NT2/D1 (cell line): ENCODE measurements at regions not wholly inside any gene's neighbourhood (a gene's known extent, or its start where the extent isn't known, plus 50 kb on each side); places are given as distances from the start of the nearest gene placed in this dataset.

Source experiments
- SUZ12 ChIP-seq: IDR thresholded peaks from 2 replicates; pipeline ENCODE4 v1.6.1; 2011; ENCODE audit not compliant: insufficient read length, insufficient read depth; ENCODE audit errors: extremely low read depth
- YY1 ChIP-seq: IDR thresholded peaks from 2 replicates; pipeline ENCODE4 v1.6.1; 2011; ENCODE audit not compliant: insufficient read length, insufficient read depth
- ZNF274 ChIP-seq: IDR thresholded peaks from 2 replicates; pipeline ENCODE4 v1.6.1; 2011; ENCODE audit warnings: mild to moderate bottlenecking, low read depth, low read length

DNA sequence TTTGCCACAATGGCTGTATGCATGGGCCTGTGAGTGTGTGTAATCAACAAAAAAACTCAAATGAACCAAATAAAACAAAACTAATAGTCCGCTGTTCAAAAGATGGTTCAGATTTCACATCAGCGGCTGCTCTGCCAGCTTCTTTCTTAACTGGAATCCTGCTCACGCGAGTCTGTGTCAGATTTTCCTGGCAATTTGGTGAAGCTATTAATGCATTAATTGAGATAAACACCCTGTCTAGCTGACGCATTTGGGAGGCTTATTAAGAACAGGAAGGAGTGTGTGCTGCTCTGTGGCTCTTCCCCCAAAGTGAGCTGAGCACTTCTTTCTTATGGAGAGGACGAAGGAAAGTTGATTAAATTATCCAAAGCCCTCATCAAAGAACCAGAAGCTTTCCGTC is 336.6 kb upstream of the MKI67 start:
- TF ChIP-seq SUZ12 (no peak), ZNF274 (no peak), YY1 (no peak)
